ENCODE measurements at regions not wholly inside any gene's neighbourhood (a gene's known extent, or its start where the extent isn't known, plus 50 kb on each side); places are given as distances from the start of the nearest gene placed in this dataset.

DNA sequence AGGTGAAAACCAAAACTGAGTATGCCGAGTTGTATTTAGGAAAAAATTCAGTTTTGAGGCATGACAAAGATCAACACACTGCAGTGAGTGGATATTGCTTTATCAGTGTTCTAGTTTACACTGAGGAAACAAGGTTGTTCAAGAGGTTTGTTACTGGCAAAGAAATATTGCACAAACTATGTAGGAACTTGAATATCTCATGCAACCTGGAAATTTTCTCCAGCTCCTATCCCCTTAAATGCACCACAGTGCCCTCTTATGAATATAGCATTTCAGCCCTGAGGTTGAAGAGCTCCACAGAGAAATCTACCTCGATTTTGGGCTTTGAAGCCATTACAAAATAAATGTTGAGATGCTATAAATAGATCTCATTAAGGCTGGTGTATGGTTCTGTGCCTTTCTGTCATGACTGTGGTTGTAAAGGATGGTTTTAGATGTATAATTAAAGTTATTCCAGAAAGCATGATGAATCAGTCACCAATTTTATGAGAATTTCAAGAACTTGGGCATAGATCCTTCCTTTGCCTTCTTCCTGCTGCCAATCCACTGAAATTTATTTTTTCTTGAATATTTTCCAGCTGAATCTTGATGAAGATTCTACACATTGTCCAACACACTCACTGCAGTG, 159.3 kb downstream of the SPATA31D1 start:
- TF ChIP-seq CREB1 (IDR thresholded peaks at IDR 0.05; ENCODE audit: low read depth): no peak
- TF ChIP-seq CEBPB (IDR thresholded peaks at IDR 0.05): no peak
- no peak for TF ChIP-seq TEAD4 (IDR thresholded peaks at IDR 0.05)
- TF ChIP-seq EP300 (IDR thresholded peaks at IDR 0.05; ENCODE audit: borderline replicate concordance): no peak
- TF ChIP-seq ZBTB7A (IDR thresholded peaks at IDR 0.05; ENCODE audit: low read depth): no peak
- no peak for TF ChIP-seq YY1 (IDR thresholded peaks at IDR 0.05; ENCODE audit: low read depth)

Measured in Ishikawa (cell line).